Caco-2 (cell line): ENCODE measurements at regions not wholly inside any gene's neighbourhood (a gene's known extent, or its start where the extent isn't known, plus 50 kb on each side); places are given as distances from the start of the nearest gene placed in this dataset.
A peak's percentile ranks its signal among the peaks of the same experiment; 100 is the strongest.

Source experiments
- BruUV-seq: library from RNA; stranded (reverse); fragments of 400-500 nt; replicated peaks from 2 replicates; lab custom pipeline; 2021; lab: Mats Ljungman, UMichigan
- CTCF ChIA-PET: fragments of 300-600 bp; sonication (Branson Sonifier 250); formaldehyde crosslinking; loops from one replicate; lab custom pipeline; 2022; ENCODE audit warnings: antibody characterized with exemption; lab: Charles Lee
- POLR2A ChIA-PET: fragments of 300-600 bp; sonication (Branson Sonifier 250); formaldehyde crosslinking; loops from one replicate; lab custom pipeline; 2022; ENCODE audit warnings: antibody characterized with exemption; lab: Charles Lee
- DNase-seq, 2 experiments: peaks; one replicate each; pipeline versions ENCODE4 v3.0.0 to v3.0.0-alpha.2; 2020 to 2022
- H3K27me3 ChIP-seq: replicated peaks from 2 replicates; pipeline ENCODE4 v1.6.0; 2011; ENCODE audit warnings: low read length; ENCODE audit not compliant: control insufficient read depth, insufficient read depth
- H3K36me3 ChIP-seq: 2 replicates; pipeline ENCODE4 v1.5.1; 2011; ENCODE audit warnings: low read length; ENCODE audit not compliant: control insufficient read depth, insufficient read depth
- H3K4me1 ChIP-seq: fragments of 250-450 bp; sonication (Bioruptor Pico); 2 replicates; pipeline ENCODE4 v1.5.1; 2020; ENCODE audit warnings: mild to moderate bottlenecking
- H3K4me3 ChIP-seq: 2 replicates; pipeline ENCODE4 v1.5.1; 2011; ENCODE audit warnings: low read depth, mild to moderate bottlenecking, control low read depth, low read length
- H3K9me3 ChIP-seq: fragments of 250-450 bp; sonication (Bioruptor Pico); 2 replicates; pipeline ENCODE4 v1.5.1; 2020; ENCODE audit warnings: mild to moderate bottlenecking, moderate library complexity
- H3K27ac Mint-ChIP-seq: one replicate; pipeline ENCODE4 v1.8.0; 2022; ENCODE audit warnings: mixed read lengths; ENCODE audit not compliant: unreplicated experiment
- H3K27me3 Mint-ChIP-seq: one replicate; pipeline ENCODE4 v1.8.0; 2022; ENCODE audit warnings: mixed read lengths; ENCODE audit not compliant: insufficient read depth, unreplicated experiment
- H3K36me3 Mint-ChIP-seq: one replicate; pipeline ENCODE4 v1.8.0; 2022; ENCODE audit warnings: mild to moderate bottlenecking, mixed read lengths; ENCODE audit not compliant: insufficient read depth, unreplicated experiment
- H3K4me1 Mint-ChIP-seq: one replicate; pipeline ENCODE4 v1.8.0; 2022; ENCODE audit warnings: low read depth, mixed read lengths; ENCODE audit not compliant: unreplicated experiment
- H3K4me3 Mint-ChIP-seq: one replicate; pipeline ENCODE4 v1.8.0; 2022; ENCODE audit warnings: mild to moderate bottlenecking, moderate library complexity, mixed read lengths; ENCODE audit not compliant: unreplicated experiment
- H3K9me3 Mint-ChIP-seq: one replicate; pipeline ENCODE4 v1.8.0; 2022; ENCODE audit warnings: mixed read lengths; ENCODE audit not compliant: unreplicated experiment
- intact Hi-C: fragments of 100-400 bp; cut with micrococcal nuclease; formaldehyde crosslinking; loops from one replicate; pipeline ENCODE4 v1.10.0; 2022; ENCODE audit not compliant: unreplicated experiment
- TF ChIP-seq, protein P1 (sequence below), 2 experiments: fragments of 200-600 bp in 1 of 2; IDR thresholded peaks; 1 replicate in 1 of 2; 2 replicates in 1 of 2; pipeline versions ENCODE4 v1.5.1 to v1.8.0; 2011 to 2022; ENCODE audit warnings: antibody characterized with exemption in 1 of 2, control low read depth in 1 of 2, inconsistent platforms in 1 of 2, low read depth in 1 of 2, low read length in 1 of 2, mild to moderate bottlenecking in 1 of 2, moderate library complexity in 1 of 2; ENCODE audit not compliant: insufficient read depth in 1 of 2, severe bottlenecking in 1 of 2, unreplicated experiment in 1 of 2

DNA sequence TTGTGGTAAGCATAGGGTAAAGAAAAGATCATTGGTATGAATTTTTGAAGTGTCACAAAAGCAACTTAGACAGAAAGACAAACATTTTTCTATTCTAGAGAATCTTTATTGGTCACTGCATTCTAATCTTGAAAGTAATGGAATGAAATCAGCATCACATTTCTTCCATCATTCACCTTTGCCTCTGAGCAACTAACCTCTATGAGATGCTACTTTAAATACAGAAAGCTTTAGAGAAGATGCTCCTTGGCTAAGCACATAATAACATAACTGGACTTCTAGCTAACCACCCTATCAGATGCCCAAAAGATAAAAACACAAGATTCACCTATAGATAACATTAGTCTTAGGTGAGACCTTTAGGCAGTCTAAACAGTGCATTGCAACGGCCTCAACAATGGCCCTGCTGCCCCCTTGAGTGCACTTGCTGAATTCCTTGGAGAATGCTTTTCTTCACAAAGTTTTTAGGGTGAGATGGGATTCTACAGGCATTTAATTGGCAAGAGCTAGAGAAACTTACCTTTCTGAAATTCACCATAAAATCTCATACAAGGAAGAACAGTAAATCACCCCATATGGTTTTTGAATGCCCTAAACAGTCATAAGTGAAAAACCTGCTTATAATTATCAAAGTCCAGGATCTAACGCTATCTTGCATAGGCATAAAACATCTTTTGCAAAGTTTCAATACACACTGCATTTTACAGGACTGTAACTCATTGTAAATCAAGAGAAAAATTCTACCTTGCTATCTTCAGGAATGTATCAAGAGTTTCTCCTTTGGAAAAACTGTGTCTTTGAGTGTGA, 791.3 kb upstream of the CHAC2 start:
- H3K4me3 Mint-ChIP-seq, result no peak overlapping the region
- Histone ChIP-seq H3K36me3 (no peaks in the 10 kb centered on the region), H3K4me1 (no peaks in the 10 kb centered on the region), H3K9me3 (no peaks in the 10 kb centered on the region), H3K27me3 (no peaks in the 10 kb centered on the region), H3K4me3 (no peak overlapping the region)
- no peaks in the 10 kb centered on the region for H3K36me3 Mint-ChIP-seq
- TF ChIP-seq, protein P1, sequence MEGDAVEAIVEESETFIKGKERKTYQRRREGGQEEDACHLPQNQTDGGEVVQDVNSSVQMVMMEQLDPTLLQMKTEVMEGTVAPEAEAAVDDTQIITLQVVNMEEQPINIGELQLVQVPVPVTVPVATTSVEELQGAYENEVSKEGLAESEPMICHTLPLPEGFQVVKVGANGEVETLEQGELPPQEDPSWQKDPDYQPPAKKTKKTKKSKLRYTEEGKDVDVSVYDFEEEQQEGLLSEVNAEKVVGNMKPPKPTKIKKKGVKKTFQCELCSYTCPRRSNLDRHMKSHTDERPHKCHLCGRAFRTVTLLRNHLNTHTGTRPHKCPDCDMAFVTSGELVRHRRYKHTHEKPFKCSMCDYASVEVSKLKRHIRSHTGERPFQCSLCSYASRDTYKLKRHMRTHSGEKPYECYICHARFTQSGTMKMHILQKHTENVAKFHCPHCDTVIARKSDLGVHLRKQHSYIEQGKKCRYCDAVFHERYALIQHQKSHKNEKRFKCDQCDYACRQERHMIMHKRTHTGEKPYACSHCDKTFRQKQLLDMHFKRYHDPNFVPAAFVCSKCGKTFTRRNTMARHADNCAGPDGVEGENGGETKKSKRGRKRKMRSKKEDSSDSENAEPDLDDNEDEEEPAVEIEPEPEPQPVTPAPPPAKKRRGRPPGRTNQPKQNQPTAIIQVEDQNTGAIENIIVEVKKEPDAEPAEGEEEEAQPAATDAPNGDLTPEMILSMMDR (IDR thresholded peaks at IDR 0.05; ENCODE audit: insufficient read depth in 1 of 2, low read depth in 1 of 2, low read length in 1 of 2, severe bottlenecking in 1 of 2, unreplicated experiment in 1 of 2), result peak; percentile 44 to 57
- H3K9me3 Mint-ChIP-seq, result no peaks in the 10 kb centered on the region
- H3K27me3 Mint-ChIP-seq, result peaks cover 4% of the 10 kb centered on the region
- peak; percentile 37 to 52 for DNase-seq
- no peak overlapping the region for H3K27ac Mint-ChIP-seq
- no TSS peak for BruUV-seq
- ChIA-PET CTCF (no interaction called here), POLR2A (no interaction called here)
- intact Hi-C loops, result loop anchor here (1.0 kb wide), 2 partner anchors 166 to 226 kb away; no protein-coding TSS in a partner anchor
- no peaks in the 10 kb centered on the region for H3K4me1 Mint-ChIP-seq

GRCh38 chr2:52974127-52974526, 793.5 kb upstream of the CHAC2 start:
- TF ChIP-seq, protein P1 (IDR thresholded peaks at IDR 0.05; ENCODE audit: insufficient read depth in 1 of 2, low read depth in 1 of 2, low read length in 1 of 2, severe bottlenecking in 1 of 2, unreplicated experiment in 1 of 2), result no peak
- H3K4me1 Mint-ChIP-seq, result no peaks in the 10 kb centered on the region
- H3K9me3 ChIP-seq, result no peaks in the 10 kb centered on the region
- POLR2A ChIA-PET, result no interaction called here
- no peaks in the 10 kb centered on the region for H3K4me1 ChIP-seq
- intact Hi-C loops, result no loop called here
- no peaks in the 10 kb centered on the region for H3K36me3 ChIP-seq
- H3K9me3 Mint-ChIP-seq, result no peaks in the 10 kb centered on the region
- no peak overlapping the region for H3K27ac Mint-ChIP-seq
- no peak for DNase-seq
- H3K27me3 Mint-ChIP-seq, result no peaks in the 10 kb centered on the region
- H3K4me3 ChIP-seq, result no peak overlapping the region
- H3K36me3 Mint-ChIP-seq, result no peaks in the 10 kb centered on the region
- H3K4me3 Mint-ChIP-seq, result no peak overlapping the region
- no TSS peak for BruUV-seq
- CTCF ChIA-PET, result no interaction called here
- H3K27me3 ChIP-seq, result no peaks in the 10 kb centered on the region

- H3K4me1 Mint-ChIP-seq, result no peaks in the 10 kb centered on the region
- no peak for DNase-seq
- H3K4me3 ChIP-seq, result no peak overlapping the region
- H3K27me3 Mint-ChIP-seq, result no peaks in the 10 kb centered on the region
- ChIA-PET CTCF (no interaction called here), POLR2A (no interaction called here)
- H3K36me3 Mint-ChIP-seq, result no peaks in the 10 kb centered on the region
- H3K4me1 ChIP-seq, result no peaks in the 10 kb centered on the region
- intact Hi-C loops, result no loop called here
- H3K27ac Mint-ChIP-seq, result no peak overlapping the region
- no peak overlapping the region for H3K4me3 Mint-ChIP-seq
- no peaks in the 10 kb centered on the region for H3K9me3 Mint-ChIP-seq
- H3K9me3 ChIP-seq, result no peaks in the 10 kb centered on the region
- BruUV-seq, result no TSS peak
- TF ChIP-seq, protein P1 (IDR thresholded peaks at IDR 0.05; ENCODE audit: insufficient read depth in 1 of 2, low read depth in 1 of 2, low read length in 1 of 2, severe bottlenecking in 1 of 2, unreplicated experiment in 1 of 2), result no peak
- no peaks in the 10 kb centered on the region for H3K36me3 ChIP-seq
- H3K27me3 ChIP-seq, result no peaks in the 10 kb centered on the region
These were observed 797.0 kb upstream of the CHAC2 start for GRCh38 chr2:52970642-52971041.
